HG03060 (cell line): ENCODE measurements at regions not wholly inside any gene's neighbourhood (a gene's known extent, or its start where the extent isn't known, plus 50 kb on each side); places are given as distances from the start of the nearest gene placed in this dataset.
A peak's percentile ranks its signal among the peaks of the same experiment; 100 is the strongest.

Source experiments
- ATAC-seq: cut with Tn5 transposase; IDR thresholded peaks from one replicate; pipeline ENCODE4 v1.9.1; 2021; ENCODE audit warnings: low read depth, moderate number of reproducible peaks; ENCODE audit not compliant: unreplicated experiment

DNA sequence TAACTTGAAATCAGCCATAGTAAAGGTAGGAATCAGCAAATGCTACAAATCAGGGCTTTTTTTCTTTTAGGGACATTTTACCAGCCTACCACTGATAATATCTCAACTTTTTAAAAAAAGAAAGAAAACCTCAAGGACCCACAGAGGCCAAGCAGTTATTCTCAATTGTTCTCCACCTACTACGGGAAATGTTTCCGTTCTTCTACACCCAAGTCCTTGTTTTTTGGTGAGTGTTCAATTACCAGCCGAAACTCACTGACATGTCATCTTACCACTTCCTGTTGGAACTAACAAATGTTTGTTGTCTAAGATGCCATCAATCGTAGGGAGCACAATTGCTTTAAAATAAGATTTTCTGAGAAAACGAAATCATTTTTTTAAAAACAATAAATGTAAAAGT is 50.2 kb upstream of the CDK1 start:
- ATAC-seq, result no peak

DNA sequence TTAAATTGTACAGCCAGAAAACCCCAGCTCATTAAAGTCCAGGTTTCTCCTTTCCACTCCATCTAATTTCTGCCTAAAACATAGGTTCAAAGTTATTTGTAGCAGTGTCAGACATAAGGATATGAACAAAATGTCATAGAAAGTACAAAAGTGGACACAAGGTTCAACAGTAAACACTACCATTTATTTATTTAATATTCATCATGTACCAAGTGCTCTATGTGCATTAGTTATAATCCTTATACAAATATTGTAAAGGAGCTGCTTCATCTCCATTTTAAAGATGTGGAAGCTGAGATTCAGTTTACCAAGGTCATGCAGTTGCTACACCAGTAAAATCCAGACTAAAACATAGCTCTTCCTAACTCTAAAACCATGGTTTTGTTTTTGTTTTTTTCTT is 52.0 kb upstream of the CDK1 start:
- no peak for ATAC-seq

DNA sequence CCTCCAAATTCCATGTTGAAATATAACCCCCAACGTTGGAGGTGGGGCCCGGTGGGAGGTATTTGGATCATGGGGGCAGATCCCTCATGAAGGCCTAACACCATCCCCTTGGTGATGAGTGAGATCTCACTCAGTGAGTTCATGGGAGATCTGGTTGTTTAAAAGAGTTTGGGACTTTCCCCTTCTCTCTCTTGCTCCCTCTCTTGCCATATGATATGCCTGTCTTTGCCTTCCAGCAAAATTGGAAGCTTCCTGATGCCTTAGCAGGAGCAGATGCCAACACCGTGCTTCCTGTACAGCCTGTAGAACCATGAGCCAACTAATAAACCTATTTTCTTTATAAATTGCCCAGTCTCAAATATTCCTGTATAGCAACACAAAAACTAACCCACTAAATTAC is 55.7 kb upstream of the CDK1 start:
- no peak for ATAC-seq

DNA sequence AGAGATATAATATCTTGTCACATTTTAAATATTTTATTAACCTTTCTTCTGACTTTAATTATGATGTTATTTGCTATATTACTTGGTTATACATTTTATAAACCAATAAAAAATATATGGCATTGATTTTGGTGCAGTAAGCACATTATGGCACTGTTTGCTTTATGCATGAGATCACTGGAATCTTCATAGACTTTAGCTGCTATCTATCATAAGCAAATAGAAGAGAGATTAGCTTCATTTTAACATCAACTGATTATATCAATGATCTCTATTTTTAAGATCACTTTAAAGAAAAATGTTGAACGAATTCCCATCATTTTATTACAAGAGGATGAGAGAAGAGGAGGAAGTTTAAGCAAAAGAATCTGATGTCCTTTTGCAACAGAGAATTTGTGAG is 58.6 kb upstream of the CDK1 start:
- no peak for ATAC-seq

DNA sequence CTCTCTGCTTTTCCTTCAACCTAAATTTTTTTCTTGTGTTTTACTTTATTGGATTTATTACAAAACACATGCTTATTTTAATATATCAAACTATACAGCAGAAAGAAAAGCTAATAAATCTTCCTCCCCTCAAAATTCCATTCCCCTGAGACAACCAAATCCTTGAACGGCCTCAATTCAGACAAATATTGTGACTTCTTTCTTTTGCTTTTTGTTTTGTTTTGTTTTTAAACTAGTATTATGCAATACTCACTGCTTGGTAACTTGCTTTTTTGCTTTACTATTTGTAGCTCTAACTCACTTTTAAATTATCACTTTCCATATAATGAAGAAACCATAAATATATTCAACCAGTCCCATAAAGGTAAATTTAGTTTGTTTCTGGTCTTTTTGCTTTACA is 59.4 kb upstream of the CDK1 start:
- no peak for ATAC-seq

DNA sequence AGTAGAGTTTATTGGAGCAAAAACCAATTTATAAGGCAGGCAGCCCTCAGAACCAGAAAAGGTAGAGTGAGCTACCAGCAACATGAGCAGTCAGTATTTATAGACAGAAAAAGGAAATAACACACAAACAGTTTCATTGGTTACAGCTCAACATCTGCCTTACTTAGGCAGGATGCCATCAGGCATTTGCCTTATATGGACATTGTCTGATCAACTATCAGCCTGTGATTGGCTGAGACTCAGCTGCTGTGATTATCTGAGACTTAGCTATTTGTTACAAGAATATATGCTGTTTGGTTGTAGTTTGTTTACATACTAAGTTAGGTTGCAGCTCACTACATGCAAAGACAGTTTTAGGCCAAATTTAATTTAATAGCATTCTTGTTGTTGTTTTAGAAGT is 60.4 kb upstream of the CDK1 start:
- peak; percentile 58 for ATAC-seq

DNA sequence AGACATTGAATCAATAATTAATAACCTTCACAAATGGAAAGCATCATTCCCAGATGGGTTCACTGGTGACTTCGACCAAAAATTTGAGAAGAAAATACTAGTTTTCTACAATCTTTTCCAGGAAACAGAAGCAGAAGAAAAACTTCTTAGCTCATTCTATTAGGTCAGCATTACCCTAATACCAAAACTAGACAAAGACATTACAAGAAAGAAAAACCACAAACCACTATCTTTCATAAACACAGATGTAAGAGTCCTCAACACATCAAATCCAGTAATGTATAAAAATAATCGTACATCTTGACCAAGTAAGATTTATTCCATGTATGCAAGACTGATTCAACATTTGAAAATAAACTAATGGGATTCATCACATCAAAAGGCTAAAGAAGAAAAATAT is 64.0 kb upstream of the CDK1 start:
- ATAC-seq, result no peak

DNA sequence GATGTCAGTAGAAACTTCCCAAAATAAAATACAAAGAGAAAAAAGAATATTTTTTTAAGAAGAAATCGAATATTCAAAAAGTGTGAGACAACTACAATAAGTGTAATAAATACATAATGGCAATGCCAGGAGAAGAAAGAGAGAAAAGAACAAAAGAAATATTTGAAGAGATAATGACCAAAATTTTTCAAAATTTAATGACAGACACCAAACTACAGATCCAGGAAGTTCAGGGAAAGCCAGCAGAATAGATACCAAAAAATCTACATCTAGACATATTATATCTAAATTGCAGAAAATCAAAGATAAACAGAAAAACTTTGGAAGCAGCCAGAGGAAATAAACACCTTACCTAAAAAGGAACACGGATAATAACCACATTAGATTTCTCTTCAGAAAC is 66.8 kb upstream of the CDK1 start:
- ATAC-seq, result no peak

DNA sequence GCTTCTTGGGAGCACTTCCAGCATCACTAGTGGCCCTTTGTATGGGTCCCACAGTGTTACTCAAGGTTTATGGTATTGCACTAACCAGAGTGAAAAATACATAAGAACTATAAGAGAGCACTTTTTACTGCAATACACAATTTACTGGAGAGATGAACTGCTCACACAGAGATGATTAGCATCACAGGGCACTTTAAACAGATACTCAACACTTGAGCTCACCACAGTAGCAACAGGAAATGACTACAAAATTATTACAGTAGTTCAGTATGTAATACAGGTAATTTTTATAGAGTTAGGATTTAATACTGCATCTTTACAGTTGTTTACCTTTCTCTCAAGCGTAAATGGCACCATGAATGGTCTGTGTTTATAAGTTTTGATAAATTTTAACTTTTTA is 68.2 kb upstream of the CDK1 start:
- ATAC-seq, result no peak

DNA sequence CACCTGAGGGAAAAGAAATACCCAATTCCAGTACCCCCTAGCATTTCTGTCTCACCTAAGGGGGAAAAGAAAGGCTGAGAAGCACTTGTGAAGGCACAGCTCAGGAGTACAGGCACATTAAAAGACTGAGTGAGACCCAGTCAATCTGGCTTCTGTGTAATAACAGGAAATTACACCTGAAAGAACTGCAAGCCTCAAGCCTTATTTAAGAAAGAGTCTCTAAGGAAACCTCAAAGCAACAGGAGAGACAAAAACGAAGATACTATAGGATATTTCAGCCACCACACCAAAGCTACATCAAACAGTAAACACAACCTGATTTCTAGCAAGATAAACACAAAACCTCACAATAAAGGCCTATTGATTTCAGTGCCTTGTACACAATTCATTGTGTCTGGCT is 69.6 kb upstream of the CDK1 start:
- ATAC-seq, result no peak

DNA sequence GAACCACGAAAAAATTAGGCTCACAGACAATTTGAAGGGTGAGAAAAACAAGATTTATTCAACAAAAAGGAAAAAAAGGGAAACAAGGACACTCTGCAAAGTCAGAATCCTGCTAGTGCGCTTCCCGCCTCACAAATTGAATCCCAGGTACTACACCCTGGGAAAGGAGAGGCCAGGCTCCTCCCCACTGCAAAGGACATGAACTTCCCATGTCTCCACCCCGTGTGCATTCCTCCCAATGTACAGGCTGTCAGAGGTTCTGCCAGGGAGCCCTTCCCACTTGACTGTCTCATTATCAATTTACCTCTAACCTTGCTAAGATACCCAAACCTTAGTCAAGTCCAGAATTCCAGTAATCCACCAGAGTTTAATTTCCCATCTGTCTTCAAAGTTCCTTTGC is 70.4 kb upstream of the CDK1 start:
- ATAC-seq, result no peak

DNA sequence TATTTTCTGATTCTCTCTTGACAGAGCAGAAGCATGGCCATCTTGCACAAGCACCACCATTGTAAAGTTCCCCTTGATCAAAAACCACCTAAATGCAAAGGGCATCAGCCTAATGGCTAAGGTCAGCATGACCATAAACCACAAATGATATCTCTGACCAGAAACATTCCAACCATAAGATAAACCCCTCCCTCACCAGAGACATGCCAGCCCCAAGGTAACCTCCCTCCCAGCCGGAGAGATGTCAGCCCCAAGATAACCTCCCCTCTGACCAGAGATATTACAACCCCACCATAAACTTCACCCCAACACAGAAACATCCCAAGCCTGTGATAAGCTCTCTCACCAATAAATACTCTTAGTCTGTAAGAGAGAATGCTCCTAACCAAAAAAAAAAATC is 72.1 kb upstream of the CDK1 start:
- no peak for ATAC-seq

DNA sequence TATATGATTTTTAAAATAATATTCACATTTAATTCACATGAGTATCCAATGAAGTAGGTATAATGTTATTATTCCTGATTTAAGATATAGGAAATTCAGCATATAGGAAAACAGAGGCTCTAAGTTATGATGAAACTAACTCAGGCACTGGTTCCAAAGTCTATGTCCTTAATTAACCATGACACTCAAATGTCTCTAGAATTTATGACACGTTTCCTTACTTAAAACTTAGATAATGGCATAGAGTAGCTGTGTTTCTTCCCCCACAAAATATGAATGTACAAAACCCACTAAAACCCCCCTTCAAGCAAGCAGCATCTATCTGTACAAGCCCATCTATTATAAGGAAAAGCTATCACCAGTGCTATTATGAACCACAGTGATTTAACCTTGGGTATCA is 72.9 kb upstream of the CDK1 start:
- ATAC-seq, result no peak

DNA sequence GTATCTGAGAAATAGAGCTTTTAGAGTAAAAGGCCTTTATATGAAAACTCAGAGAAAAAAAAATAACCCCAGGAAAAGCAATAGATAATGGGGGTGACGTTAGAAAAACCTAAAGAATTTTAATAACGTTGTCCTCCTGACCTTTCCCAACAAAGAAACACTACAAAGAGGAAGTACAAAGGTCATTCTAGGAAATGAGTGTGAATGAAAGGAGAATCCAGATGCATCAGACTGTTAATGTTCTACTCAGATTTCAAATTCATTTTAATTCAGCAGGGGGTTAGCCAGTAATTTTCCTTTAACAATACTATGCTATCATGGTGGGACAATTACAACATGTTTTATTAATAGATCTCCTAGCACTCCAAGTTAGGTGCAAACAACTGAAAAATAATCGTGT is 73.8 kb upstream of the CDK1 start:
- ATAC-seq, result no peak

DNA sequence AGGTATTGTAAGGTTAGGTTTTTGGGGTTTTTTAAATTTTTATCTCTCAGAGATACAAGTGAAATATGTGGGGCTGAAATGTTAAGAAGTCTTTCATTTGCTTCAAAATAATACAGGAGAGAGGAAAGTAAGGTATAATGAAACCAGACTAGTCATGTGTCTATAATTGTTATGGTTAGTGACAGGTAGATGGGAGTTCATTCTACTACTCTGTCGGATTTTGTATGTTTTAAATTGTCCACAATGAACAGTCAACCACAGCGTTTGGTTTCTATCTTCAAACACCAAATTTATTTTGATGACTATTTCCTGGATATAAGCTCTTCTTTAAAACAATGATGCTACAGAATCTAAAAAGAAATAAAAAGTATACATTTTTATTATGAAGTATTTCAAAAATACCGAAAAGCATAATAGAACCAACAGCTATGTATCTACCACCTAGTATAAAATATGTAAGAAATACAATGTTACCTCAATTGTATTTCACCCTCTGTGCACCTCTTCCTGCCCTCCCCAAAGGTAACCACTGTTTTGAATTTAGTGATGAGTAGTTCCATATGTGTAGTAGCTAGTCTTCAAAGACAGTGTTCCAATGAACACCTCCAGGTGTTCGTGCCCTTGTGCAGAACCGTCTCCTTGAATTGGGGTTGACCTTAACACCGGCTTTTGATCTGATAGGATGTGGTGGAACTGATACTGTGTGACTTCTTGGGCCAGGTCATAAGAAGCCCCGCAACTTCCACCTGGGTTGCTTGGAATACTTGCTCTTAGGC is 74.8 kb upstream of the CDK1 start:
- no peak for ATAC-seq

DNA sequence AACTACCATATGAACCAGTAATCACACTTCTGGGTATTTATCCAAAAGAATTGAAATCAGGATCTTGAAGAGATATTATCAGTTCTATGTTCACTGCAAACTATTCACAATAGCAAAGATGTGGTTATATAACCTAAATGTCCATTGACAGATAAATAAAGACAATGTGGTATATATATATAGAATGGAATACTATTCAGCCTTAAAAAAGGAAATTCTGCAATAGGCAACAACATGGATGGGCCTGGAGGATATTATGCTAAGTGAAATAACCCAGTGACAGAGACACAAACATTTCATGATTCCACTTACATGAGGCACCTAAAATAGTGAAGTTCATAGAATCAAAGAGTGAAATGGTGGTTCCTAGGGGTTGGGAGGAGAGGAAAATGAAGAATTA is 90.6 kb upstream of the CDK1 start:
- no peak for ATAC-seq

DNA sequence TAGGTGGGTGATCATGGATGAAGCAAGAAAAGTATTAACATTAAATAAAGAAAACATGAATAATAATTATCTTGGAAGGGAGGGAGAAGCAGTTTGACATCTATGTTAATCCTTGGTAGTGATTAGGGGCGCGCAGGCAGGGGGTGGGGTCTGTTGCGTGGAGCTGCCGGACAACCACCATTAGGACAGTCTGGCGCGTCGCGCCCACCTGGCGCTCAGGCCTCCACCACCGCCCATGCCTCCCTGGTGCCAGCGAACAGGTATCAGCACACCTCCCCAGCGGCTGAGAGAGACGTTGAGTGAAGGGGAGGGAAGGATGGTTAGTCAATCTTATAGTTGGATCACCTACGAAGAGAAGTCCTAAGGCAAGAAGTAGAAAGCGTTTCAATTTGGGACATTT is 94.2 kb upstream of the CDK1 start:
- ATAC-seq, result no peak

DNA sequence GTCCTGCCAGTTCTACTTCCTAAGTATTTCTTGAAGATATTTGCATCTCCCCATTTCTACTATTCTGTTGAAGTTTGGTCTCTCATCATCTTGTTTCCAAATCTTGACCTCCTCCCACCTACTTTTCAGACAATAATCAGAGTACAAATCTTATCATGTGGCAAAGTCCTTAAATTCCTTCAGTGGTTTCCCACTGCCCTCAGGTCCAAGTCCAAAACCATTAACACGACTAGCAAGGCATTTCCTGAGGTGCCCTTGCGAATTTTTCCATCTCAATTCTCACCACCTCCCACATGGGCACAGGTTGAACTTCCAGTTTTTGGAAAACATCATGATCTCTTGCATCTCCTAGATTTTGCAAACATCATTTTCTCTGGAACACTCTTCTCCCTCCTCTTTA is 97.2 kb upstream of the CDK1 start:
- no peak for ATAC-seq

DNA sequence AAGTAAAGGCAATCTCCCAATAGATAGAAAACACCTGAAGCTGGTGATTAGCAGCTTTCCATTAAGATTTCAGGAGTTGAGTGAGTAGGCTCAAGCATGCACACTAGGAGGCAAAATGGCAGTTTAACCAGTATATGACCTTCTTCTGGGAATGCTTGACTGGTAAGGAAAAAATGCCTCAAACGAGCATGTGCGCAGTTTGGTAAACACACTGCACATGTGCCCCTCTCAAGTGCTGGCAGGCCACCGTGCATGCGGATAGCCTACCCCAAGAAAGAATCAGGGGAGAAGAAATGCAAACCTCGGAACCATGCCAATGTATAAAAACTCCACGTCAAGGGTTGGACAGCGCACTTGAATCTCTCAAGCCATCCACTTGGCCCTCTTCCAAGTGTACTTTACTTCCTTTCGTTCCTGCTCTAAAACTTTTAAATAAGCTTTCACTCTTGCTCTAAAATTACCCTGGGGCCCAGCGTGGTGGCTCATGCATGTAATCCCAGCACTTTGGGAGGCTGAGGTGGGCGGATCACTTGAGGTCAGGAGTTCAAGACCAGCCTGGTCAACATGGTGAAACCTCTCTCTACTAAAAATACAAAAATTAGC is 98.8 kb upstream of the CDK1 start:
- ATAC-seq, result no peak

DNA sequence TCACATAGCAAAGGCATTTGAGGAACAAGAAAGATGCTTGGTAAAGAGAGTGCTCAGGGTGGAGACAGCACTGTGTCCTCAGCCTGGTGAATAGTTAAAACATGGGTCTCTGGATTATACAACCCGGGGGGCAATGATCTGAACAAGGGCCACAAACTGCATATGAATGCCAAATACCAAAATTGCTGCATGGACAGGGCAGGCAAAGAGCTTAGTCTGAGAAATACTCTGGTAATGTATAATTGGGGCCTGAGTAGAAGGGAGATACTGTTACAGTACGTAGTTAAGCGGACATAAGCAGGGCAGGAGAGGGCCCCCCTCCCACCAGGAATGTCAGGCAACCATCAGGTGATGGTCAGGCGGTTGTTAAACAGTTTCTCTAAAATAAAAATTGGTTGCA is 99.3 kb upstream of the CDK1 start:
- no peak for ATAC-seq

DNA sequence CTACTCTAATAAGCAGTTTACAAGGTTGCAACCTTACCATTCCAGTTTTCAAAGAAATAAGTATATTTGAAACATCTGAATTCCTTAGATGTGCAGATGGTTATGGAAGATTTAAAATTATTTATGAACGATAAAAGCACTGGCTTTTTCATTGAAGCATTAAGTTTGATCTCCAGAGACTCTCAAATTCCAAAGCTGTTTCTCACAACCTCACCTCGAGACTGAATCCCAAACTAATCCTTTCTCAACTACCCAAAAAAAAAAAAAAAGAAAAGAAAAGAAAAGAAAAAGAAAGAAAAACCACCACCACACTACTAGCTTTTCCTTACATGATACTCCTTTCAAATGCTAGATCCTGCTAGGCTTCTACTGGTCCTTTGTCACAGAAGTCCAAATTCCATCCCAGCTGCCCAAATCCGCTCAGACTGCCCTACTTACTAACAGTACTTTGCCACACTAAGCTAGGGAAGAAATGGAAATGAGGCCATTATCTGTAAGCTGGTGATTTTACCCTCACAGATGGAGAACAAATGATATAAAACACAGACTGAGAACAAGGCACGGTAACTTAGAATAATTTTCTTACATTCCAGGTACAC is 100.6 kb upstream of the CDK1 start:
- no peak for ATAC-seq

DNA sequence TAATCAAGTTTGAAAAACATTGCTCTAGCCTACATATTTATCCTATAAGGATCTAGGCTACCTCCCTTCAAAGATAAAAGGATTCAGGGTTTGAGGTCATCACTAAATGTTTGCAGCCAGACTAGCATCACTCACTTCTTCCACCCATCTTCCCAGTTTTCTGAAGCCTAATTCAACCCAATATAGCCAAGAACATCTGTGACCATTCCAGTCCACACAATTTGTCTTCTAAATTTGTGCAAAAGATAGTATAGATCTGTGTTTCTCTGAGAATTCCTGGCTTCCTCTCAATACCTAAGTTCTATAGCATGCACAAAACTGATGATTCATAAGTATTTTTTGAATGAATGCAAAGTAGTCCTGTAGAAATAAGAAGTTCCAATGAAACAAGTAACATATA is 103.0 kb upstream of the CDK1 start:
- no peak for ATAC-seq
